ENCODE measurements at regions not wholly inside any gene's neighbourhood (a gene's known extent, or its start where the extent isn't known, plus 50 kb on each side); places are given as distances from the start of the nearest gene placed in this dataset.

DNA sequence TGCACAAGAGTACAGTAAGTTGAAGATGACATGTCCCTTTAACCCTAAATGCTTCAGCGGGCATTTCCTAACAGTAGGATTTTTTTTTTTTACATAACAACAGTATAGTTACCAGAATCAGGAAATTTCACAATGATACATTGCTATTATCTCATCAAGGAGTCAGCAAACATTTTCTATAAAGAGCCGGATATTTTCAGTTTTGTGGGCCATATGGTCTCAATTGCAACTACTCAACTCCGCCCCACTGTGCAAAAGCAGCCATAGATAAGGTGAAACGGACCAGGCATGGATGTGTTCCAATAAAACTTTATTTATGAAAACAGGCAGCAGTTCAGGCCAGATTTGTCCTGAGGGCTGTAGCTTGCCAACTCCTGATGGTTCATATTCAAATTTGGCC is 130.6 kb downstream of the SMAD6 start:
- no peak for DNase-seq (ENCODE audit: low read depth in 2 of 2)

DNA sequence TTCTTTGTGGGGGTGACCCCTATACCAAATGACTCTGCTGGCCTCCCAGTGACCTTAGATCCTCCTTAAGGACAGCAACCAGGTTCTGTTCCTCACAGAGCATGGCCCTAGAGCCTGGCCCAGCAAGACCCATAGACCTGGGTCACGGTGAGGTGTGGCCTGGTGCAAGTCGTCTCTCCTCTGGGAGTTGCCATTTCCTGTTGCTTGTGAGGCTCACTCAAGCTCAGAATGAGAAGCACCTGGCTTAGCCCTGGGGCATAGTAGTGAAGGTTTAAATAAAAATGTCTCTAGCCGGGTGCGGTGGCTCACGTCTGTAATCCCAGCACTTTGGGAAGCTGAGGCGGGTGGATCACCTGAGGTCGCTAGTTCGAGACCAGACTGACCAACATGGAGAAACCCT is 131.3 kb downstream of the SMAD6 start:
- no peak for DNase-seq (ENCODE audit: low read depth in 2 of 2)

DNA sequence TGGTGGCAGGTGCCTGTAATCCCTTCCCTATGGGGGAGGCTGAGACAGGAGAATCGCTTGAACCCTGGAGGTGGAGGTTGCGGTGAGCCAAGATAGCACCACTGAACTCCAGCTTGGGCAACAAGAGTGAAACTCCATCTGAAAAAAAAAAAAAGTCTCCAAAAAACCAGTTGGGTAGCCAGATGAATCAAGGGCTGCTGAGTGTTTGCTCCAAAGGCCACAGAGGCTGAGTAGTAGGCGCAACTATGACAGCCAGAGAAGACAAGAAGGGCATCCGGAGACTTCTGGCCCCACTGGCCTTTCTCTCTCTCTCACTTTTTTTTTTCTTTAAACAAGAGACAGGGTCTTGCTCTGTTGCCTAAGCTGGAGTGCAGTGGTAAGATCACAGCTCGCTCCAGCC is 131.8 kb downstream of the SMAD6 start:
- no peak for DNase-seq (ENCODE audit: low read depth in 2 of 2)

DNA sequence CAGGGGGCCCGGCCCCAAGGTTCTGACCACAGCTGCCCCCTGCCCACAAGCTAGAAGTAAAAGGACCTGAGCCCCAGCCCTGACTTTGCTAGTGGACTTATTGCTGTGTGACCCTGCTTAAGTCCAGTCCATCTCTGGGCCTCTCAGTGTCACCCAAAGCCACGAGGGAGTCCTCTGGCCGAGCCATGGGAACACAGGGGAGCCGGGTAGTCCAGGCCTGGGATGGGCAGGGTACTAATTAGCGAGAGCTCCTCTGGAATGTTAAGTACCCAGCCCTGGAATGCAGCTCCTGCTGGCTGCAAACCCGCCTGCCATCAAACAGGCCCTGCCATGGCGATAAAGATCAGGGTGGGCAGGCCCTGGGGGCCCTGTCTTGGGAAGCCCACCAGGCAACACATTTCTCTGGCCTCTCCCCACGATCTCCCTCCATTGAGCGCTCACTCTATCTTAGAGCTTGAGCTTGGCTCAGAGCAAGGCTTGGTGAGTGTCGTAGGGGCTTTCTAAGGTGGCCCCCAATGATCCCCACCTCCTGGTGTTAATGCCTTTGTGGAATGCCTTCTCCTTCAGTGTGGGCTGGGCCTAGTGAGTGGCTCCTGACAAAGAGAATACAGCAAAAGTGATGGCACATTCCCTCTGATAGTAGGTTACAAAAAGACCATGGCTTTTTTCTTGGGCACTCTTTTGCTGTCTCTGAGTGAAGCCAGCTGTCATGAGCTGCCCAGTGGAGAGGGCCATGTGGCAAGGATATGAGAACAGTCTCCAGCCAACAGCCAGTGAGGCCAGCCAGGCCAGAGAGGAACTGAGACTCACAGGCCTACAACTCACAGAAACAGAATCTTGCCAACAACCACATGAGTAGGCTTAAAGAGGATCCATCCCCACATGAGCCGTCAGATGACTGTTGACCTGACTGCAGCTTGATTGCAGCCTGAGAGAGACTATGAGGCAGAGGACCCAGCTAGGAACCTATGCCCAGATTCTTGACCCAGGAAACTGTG is 133.1 kb downstream of the SMAD6 start:
- DNase-seq (ENCODE audit: low read depth in 2 of 2): no peak

DNA sequence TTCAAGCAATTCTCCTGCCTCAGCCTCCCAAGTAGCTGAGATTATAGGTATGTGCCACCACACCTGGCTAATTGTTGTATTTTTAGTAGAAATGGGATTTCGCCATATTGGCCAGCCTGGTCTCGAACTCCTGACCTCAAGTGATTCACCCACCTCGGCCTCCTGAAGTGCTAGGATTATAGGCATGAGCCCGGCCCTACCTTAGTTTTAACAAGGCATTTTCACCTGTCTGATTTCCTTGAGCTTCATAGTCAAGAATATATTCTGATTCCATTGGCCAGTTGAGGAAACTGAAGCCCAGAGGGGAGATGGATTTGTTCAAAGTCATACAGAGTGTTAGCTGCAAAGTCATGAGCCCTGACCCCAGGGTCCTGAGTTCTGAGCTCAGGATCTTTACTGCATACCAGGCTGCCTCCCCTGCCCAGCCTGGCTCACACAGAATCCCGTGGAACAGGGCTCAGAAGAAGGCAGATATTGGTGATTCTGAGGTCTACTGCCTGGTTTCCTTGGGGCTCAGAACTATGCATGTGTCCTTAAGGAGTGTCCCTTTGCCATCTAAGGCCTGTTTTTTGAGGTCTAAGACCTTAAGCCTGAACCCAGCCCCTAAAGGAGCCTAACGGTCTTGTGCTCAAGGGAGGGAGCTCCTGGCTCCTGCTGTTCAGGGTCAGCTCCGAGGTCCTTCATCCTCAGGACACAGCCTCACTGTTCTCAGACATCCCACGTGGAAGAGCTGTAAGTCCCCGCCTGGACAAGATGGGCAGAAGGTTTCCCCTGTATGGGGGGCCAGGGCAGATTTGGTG is 134.4 kb downstream of the SMAD6 start:
- DNase-seq (ENCODE audit: low read depth in 2 of 2): no peak

DNA sequence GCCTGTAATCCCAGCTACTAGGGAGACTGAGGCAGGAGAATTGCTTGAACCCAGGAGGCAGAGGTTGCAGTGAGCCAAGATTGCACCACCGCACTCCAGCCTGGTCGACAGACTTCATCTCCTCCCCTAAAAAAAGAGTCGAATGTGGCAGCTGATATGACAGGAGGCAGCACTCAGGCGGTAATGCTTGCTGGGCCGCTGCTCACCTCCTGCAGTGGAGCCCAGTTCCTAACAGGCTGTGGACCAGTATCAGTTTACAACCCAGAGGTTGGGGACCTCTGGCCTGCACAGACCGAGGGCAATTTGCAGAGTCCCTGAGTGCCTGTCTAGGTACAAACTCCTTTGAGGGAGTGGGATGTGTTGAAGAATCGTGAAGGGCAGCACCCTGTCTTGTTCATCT is 136.2 kb downstream of the SMAD6 start:
- DNase-seq (ENCODE audit: low read depth in 2 of 2): no peak

DNA sequence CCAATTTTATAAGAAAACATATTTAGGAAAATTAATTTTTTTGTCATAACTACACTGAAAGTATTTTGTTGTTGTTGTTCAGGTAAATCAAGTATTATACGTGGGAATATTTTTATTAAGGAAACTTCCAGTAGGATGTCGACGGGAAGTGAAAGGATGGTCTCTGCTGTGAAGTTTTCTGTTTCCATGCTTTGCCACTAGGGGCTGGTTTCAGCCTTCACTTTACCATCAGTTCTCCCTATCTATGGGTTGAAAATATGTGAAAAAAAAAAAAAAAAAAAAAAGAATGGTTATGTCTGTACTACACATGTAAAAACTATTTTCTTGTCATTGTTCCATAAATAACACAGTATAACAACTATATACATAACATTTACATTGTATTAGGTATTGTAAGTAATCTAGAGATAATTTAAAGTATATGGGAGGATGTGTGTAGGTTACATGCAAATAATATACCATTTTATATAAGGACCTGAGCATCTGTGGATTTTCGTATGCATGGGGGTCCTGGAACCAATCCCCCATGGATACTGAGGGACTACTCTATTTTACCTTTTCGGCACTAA is 136.7 kb downstream of the SMAD6 start:
- no peak for DNase-seq (ENCODE audit: low read depth in 2 of 2)

DNA sequence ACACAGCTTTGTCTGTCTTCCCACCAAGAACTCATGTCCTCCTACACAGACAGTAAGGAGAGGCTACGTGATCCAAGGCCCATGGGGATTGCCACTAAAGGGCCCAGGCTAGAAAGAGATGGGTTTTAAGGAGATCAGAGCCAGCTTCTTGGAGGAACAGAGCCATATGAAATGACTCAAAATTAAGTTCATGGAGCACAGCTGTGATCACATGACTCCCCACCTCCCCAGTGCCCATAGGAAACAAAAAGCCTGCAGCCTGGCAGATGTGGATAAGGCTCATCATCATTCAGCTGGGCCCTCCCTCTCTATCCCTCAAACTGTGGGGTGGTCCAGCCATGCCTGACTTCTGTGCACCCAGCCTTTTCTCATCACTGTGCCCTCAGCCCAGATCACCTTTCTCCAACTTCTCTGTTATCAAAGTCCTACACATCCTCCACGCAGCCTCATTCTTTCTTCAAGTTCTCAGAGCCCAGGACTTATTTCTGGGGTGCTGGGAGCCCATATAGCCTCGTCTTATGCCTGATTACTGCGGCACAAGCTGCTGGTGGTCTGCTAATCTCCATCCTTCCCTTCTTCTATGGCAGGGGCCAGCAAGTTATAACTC is 137.6 kb downstream of the SMAD6 start:
- no peak for DNase-seq (ENCODE audit: low read depth in 2 of 2)

DNA sequence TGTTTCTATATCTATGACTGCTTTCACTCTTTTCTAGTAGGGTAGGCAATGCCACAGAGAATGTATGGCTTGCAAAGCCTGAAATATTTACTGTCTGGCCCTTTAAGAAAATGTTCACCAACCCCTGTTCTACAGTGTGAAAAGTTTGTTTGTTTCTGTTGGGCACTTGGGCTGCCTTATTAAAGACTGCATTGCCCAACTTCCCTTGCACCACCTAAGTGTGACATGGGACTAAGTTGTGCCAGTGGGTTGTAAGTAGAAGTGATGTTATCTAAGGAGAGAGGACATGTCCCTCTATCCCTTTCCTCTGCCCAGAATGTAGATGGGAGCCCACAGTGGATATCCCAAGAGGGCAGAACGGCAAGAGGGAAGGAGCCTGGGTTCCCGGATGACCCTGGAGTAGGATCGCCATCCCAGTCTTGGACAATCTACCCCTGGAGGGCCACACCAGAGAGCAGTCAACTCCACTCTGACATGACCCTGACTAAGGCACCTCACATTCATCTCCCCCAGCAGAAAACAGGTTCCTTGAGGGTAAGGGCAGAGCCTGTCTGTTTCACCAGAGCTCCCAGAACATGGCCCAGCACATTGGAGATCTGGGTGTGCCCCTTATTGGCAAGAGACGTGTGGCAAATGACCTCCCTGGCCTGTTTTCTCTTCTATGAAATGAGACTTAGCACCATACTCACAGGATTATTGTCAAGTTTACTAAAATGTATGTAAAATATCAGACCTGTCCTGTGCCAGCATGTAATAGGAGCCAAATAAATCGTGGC is 138.8 kb downstream of the SMAD6 start:
- no peak for DNase-seq (ENCODE audit: low read depth in 2 of 2)

DNA sequence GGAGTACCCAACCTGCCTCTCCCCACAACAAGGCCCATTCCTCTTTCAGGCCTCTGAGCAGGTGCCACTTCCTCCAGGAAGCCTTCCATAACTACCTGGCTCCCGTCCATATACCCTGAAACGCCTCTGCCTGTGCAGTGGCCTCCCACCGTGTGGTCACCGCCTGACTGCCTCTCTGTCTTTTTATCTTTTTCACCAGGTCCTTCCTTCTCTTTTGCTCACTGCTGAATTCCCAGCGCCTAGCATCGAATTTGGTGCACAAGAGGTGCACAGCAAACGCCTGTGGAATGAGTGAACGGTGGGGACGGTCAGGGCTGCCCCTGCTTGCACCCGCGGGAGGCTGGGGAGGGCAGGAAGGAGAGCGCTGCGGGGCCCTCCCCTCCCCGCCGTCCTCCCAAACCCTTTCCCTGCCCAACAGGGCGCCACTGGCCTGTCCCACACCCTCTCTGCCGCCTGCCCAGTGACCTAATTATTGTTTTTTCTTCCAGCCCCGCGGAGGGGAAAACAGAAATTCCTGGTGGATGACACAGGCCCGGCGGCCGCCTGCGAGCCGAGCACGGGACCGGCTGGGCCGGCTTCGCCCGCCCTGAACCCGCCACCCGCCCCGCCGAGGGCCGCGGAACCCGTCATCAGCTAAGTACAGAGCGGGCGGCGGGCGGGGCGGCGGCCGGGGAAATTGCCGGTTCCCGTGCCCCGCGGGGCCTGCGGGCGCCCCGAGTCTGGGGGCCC is 140.1 kb downstream of the SMAD6 start:
- no peak for DNase-seq (ENCODE audit: low read depth in 2 of 2)

DNA sequence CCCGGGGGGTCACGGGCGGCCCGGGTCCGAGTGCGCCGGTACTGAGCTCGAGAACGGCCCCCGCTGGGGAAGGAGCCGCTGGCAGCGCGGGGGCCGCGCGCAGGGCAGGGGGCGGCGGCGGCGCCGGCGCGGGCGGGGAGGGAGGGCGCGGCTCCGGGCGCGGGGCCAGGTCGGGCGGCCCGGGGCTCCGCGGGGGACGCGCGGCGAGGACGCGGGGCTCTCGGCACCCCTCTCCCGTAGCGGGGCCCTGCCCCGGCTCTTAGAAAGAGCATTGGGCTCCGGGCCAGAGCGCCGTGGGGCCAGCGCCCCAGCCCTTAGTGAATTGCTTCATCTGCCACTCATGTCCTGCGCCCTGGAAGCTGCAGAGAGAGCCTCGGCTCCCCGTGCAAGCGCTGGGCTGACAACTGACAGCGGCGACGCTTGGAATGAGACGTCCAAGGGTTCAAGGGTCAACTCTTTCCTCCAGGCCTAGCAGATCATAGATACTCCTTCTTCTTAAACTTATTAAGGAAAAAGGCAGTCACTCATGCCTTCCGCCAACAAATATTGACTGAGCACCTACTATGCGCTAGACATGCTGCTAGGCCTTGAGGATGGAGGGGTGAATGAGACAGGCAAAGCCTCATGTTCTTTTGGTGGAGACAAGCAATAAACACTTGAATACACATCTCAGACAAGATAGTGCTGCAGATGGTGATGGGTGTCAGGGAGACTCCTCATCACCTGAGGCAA is 140.8 kb downstream of the SMAD6 start:
- no peak for DNase-seq (ENCODE audit: low read depth in 2 of 2)

DNA sequence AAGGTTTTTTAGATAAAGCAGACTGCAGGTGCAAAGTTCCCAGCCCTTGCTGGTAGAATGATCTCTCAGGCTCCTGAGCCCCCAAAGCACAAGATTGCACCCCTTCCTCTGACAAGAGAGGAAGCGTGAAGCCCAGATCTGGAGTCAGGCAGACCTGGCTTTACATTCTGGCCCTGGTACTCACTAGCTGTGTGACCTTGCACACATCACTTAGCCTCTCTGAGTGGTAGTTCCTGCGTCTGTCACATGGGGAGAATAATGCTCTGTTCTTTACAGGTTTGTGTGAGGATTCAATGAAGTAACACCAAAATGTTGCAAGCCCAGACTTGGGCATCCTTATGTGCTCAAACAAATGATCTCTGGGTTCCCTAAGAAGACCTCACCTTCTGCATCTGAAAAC is 141.5 kb downstream of the SMAD6 start:
- no peak for DNase-seq (ENCODE audit: low read depth in 2 of 2)

DNA sequence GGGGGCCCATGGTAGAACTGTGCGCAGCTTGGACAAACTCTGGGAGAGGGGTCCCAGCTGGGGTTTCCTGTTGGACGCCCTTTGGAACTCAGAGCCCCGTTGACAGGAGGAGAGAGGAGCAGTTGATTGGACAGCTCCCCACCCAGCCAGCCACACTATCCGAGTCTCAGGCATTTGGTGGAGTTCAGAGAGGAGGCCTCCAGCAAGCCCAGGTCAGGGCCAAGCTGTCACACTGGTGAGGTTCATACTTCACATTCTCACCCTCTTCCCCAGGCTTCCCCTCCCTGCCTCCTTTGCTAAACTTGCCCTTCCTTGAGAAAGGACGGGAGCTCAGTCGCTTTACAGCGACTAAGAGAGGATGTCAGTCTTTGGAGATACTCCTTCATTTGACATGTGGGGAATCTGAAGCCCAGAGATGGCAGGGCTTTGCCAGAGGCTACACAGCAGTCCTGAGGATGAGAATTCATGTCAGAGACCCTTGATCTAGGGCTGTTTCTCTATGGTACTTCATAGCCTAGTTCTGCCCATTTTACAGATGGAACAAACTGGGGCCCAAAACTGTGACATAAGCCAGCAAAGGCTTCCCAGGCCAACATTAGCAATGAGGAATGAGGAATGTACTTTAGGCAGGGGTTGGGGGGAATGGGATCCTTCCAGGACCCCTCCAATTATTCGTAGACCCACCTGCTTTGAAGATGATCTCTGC is 142.2 kb downstream of the SMAD6 start:
- no peak for DNase-seq (ENCODE audit: low read depth in 2 of 2)

DNA sequence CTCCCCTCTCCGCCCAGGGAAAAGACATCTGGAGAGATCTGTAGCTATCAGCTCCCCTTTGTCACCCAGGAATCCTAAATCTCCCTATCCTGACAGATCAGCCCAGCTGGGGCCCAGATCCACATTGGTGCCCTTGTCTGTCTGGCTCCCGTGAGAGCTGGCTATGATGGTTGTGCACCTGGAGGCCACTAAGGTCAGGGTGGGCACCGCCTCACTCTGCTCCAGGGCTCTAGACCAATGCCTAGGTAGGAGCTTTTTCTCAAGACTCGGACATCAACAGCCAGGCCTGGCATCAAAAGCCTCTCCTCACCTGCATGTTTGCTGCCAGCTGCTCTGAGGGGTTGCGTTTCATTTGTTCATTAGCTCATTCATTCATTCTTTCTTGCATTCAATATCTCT is 142.7 kb downstream of the SMAD6 start:
- no peak for DNase-seq (ENCODE audit: low read depth in 2 of 2)

DNA sequence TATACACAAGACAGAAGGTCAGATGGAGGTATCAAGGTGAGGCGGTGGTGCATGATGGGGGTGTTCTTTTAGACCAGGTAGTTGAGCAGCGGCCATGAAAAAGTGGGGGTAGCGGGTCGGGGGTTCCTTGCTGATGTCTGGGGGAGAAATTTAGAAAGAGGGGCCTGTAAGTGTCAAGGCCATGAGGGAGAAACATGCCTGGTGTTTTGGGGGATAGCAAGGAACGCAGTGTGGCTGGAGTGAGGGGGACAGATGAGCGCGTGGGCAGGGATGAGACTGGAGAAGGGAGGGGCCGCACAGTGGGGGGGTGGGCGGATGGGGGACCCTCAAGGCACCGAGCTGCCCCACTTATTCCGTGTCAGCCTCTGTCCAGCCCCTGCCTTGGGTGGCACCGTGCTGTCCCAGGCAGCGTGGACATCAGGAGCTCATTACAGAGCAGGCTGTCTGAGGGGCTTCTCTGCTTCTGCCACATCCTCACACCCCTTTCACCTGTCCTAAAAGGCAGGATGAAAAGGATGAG is 143.3 kb downstream of the SMAD6 start:
- DNase-seq (ENCODE audit: low read depth in 2 of 2): no peak

DNA sequence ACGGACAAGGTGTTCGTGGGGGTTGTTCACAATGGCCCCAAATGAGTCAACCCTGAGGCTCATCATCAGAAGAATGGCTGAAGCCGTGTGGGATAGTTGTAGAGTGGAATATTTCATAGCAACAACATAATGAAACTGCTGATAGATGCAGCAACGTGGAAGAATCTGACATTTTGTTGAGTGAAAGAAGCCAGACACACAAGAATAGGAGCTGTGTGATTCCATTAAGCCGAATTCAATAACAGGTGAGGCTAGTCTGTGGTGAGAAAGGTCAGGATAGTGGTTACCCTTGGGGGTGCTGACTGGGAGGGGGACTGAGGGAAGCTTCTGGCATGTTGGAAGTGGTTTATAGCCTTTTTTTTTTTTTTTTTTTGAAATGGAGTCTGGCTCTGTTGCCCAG is 144.0 kb downstream of the SMAD6 start:
- no peak for DNase-seq (ENCODE audit: low read depth in 2 of 2)

DNA sequence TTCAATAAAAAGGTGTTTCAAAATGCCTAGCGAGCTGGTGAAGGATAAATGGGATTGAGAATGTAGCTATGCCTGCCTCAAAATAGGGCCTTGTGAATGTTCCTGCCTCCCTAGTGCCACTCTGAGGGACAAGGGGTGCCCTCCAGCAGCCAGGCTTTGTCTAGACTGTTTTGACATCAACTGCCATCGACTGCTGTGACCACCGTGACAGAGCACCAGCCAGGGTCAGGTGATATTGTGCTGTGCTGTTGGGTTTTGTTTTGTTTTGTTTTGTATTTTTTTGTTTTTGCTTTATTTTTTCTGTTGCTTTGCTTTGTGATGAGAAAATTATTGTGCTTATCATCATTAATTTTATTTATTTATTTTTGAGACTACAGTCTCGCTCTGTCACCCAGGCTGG is 144.8 kb downstream of the SMAD6 start:
- DNase-seq (ENCODE audit: low read depth in 2 of 2): no peak

DNA sequence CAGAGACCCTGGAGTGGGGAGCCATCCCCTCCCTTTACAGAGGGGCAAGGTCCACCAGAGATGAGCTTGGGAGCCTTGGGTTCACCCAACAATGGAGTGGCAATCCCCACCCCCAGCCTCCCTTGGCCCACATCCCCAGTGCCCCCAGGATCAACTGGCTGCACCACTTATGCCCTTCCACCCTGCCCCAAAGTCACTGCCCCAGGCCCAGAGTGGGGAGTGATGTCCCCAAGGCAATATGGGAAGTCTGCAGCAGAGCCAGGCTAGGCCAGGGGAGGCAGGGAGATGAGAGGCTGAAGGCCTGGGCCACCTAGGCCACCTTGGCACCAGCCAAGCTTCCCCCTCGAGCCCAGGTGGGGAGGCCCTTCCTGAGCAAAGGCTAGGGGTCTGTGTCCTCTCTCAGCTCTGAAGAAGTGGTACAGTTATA is 145.5 kb downstream of the SMAD6 start:
- DNase-seq (ENCODE audit: low read depth in 2 of 2): no peak

DNA sequence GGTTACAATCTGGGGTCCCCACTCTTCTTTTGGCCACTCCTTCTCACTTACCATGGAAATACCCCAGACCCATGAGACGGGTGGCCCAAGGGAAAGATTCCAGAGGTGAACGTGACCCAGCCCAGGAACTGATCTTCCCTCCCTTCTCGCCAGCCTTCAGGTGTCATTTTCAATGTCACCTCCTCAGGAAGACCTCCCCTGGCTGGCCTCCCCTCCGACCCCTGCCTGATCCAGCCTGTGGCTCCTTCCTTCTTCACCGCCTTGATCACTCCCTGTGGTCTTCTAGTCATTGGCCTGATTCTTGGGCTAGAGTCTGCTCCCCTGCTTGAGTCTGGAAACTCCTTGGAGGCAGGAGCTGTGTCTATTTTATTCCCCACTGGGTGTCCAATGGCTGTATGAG is 146.1 kb downstream of the SMAD6 start:
- no peak for DNase-seq (ENCODE audit: low read depth in 2 of 2)

Data from stimulated activated CD8-positive, alpha-beta memory T cell treated with anti-CD3 and anti-CD28 coated beads, Interleukin-7, amount 100 ng/mL, for 1 hour (primary cell).